Prostate gland (tissue), 2 donors: ENCODE measurements at regions not wholly inside any gene's neighbourhood (a gene's known extent, or its start where the extent isn't known, plus 50 kb on each side); places are given as distances from the start of the nearest gene placed in this dataset.

Experiments used
- DNase-seq: peaks from one replicate; pipeline ENCODE4 v3.0.0-alpha.2; 2019; ENCODE audit warnings: low spot score
- H3K27ac ChIP-seq, 2 donors: fragments of 200-600 bp; sonication (generic); 2 replicates each; pipeline ENCODE4 v1.5.1; 2017 to 2019
- H3K27me3 ChIP-seq: fragments of 200-600 bp; sonication (generic); replicated peaks from 2 replicates; pipeline ENCODE4 v1.5.1; 2019; ENCODE audit not compliant: insufficient read depth
- H3K36me3 ChIP-seq, 2 donors: fragments of 200-600 bp; sonication (generic); 1 replicate in 1 of 2; 2 replicates in 1 of 2; pipeline versions ENCODE4 v1.5.1 to v1.8.1; 2017 to 2019
- H3K4me1 ChIP-seq: fragments of 200-600 bp; sonication (generic); replicated peaks from 2 replicates; pipeline ENCODE4 v1.5.1; 2019
- H3K4me3 ChIP-seq, 2 donors: fragments of 200-600 bp; sonication (generic); 2 replicates each; pipeline ENCODE4 v1.5.1; 2017 to 2019
- H3K9me3 ChIP-seq: fragments of 200-600 bp; sonication (generic); 2 replicates; pipeline ENCODE4 v1.5.1; 2017
- POLR2A ChIP-seq: fragments of 450-650 bp; IDR thresholded peaks from one replicate; pipeline ENCODE4 v1.6.1; 2016; ENCODE audit warnings: antibody characterized with exemption, mild to moderate bottlenecking
- POLR2AphosphoS5 ChIP-seq: sonication (generic); formaldehyde crosslinking; IDR thresholded peaks from one replicate; pipeline ENCODE4 v1.6.1; 2017; ENCODE audit warnings: antibody characterized with exemption
- WGBS: methylation state at CpG from one replicate; pipeline ENCODE4 v1.1.5; 2018; 5-methylcytosine and 5-hydroxymethylcytosine counted together
- intact Hi-C: fragments of 100-400 bp; cut with DNase I; formaldehyde crosslinking; loops from one replicate; pipeline ENCODE4 v1.14.2; 2022
- TF ChIP-seq, protein P1 (sequence below), 4 experiments: fragments of 200-600 bp in 2 of 4; fragments of 450-650 bp in 2 of 4; sonication (generic) in 2 of 4; IDR thresholded peaks; 1 replicate in 3 of 4; 2 replicates in 1 of 4; pipeline ENCODE4 v1.5.1; 2016 to 2019; ENCODE audit warnings: antibody characterized with exemption in 4 of 4, mild to moderate bottlenecking in 2 of 4, moderate library complexity in 2 of 4

GRCh38 chr4:18518098-18518497 is 496.5 kb upstream of the LCORL start:
- H3K4me1 ChIP-seq: no peaks in the 10 kb centered on the region
- no peaks in the 10 kb centered on the region for H3K9me3 ChIP-seq
- TF ChIP-seq POLR2A (no peak), POLR2AphosphoS5 (no peak)
- TF ChIP-seq, protein P1, sequence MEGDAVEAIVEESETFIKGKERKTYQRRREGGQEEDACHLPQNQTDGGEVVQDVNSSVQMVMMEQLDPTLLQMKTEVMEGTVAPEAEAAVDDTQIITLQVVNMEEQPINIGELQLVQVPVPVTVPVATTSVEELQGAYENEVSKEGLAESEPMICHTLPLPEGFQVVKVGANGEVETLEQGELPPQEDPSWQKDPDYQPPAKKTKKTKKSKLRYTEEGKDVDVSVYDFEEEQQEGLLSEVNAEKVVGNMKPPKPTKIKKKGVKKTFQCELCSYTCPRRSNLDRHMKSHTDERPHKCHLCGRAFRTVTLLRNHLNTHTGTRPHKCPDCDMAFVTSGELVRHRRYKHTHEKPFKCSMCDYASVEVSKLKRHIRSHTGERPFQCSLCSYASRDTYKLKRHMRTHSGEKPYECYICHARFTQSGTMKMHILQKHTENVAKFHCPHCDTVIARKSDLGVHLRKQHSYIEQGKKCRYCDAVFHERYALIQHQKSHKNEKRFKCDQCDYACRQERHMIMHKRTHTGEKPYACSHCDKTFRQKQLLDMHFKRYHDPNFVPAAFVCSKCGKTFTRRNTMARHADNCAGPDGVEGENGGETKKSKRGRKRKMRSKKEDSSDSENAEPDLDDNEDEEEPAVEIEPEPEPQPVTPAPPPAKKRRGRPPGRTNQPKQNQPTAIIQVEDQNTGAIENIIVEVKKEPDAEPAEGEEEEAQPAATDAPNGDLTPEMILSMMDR (IDR thresholded peaks at IDR 0.05): no peak
- no peak for DNase-seq
- no peaks in the 10 kb centered on the region for H3K36me3 ChIP-seq
- no peaks in the 10 kb centered on the region for H3K27me3 ChIP-seq
- H3K27ac ChIP-seq: no peak overlapping the region
- intact Hi-C loops: no loop called here
- 12% methylated on average over 3 of the region's 3 CpGs for WGBS
- no peak overlapping the region for H3K4me3 ChIP-seq

DNA sequence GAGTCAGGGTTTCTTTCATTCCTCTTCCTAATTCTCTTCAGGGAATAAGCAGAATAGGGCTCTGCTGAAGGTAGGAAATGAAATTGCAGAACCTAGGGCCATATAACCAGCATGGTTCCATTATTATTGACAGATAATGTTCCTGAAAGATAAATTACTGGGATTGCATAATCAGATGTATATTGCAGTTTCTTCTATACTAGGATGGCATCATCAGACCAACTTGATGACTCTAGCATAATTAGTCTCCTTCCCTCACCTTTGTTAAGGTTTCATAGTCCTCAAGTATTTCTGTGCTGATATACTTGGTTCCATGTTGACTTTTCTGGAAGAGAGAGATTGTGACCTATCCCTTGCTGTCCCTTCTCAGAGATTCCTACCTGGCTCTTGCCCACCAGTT is 492.3 kb upstream of the LCORL start:
- H3K27ac ChIP-seq: no peak overlapping the region
- H3K36me3 ChIP-seq: no peaks in the 10 kb centered on the region
- DNase-seq: no peak
- intact Hi-C loops: no loop called here
- H3K9me3 ChIP-seq: no peaks in the 10 kb centered on the region
- H3K27me3 ChIP-seq: no peaks in the 10 kb centered on the region
- no peak overlapping the region for H3K4me3 ChIP-seq
- TF ChIP-seq POLR2AphosphoS5 (no peak), POLR2A (no peak)
- TF ChIP-seq, protein P1 (IDR thresholded peaks at IDR 0.05): no peak
- no peaks in the 10 kb centered on the region for H3K4me1 ChIP-seq

DNA sequence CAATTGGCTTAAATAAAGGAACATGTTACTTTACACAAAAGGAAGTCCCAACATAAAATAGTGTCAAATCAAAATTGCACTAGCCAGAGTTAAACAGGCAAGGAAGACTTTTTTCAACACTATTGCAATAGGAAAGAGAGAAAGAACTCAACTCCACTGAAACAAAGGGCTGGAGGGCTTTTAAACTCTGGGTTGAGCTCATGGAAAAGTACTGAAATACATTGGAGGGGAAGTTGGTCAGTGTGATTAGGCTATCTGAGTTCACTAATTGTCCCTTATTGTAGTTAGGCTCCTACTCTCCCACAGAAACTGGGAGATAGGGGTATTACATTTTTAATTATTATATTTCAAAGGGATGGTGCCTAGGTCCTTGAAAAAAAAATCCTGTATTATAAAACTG is 491.2 kb upstream of the LCORL start:
- no peak overlapping the region for H3K4me3 ChIP-seq
- H3K27me3 ChIP-seq: no peaks in the 10 kb centered on the region
- H3K4me1 ChIP-seq: no peaks in the 10 kb centered on the region
- no peak overlapping the region for H3K27ac ChIP-seq
- TF ChIP-seq, protein P1 (IDR thresholded peaks at IDR 0.05): no peak
- TF ChIP-seq POLR2AphosphoS5 (no peak), POLR2A (no peak)
- intact Hi-C loops: no loop called here
- no peaks in the 10 kb centered on the region for H3K36me3 ChIP-seq
- no peaks in the 10 kb centered on the region for H3K9me3 ChIP-seq
- no peak for DNase-seq

GRCh38 chr4:18511727-18512126 is 490.2 kb upstream of the LCORL start:
- intact Hi-C loops: no loop called here
- H3K36me3 ChIP-seq: no peaks in the 10 kb centered on the region
- no peak for TF ChIP-seq POLR2A
- TF ChIP-seq POLR2AphosphoS5: no peak
- TF ChIP-seq, protein P1 (IDR thresholded peaks at IDR 0.05): no peak
- no peaks in the 10 kb centered on the region for H3K27me3 ChIP-seq
- H3K9me3 ChIP-seq: no peaks in the 10 kb centered on the region
- H3K27ac ChIP-seq: no peak overlapping the region
- H3K4me3 ChIP-seq: no peak overlapping the region
- DNase-seq: no peak
- no peaks in the 10 kb centered on the region for H3K4me1 ChIP-seq

- TF ChIP-seq POLR2AphosphoS5 (no peak), POLR2A (no peak)
- TF ChIP-seq, protein P1 (IDR thresholded peaks at IDR 0.05): no peak
- no peak overlapping the region for H3K27ac ChIP-seq
- H3K27me3 ChIP-seq: no peaks in the 10 kb centered on the region
- DNase-seq: no peak
- no peak overlapping the region for H3K4me3 ChIP-seq
- H3K36me3 ChIP-seq: no peaks in the 10 kb centered on the region
- no peaks in the 10 kb centered on the region for H3K4me1 ChIP-seq
- H3K9me3 ChIP-seq: no peaks in the 10 kb centered on the region
- intact Hi-C loops: no loop called here
- WGBS: 17% methylated on average over 2 of the region's 2 CpGs
Observed at GRCh38 chr4:18508786-18509185, 487.2 kb upstream of the LCORL start.
